HCT116 (cell line): ENCODE measurements at regions not wholly inside any gene's neighbourhood (a gene's known extent, or its start where the extent isn't known, plus 50 kb on each side); places are given as distances from the start of the nearest gene placed in this dataset.

Source experiments
- CTCF ChIP-seq, 3 experiments: fragments of 200-600 bp in 1 of 3; sonication (generic) in 1 of 3; IDR thresholded peaks in 2 of 3; conservative IDR thresholded peaks in 1 of 3; 2 replicates each; pipeline ENCODE4 v1.5.1; 2012 to 2017; ENCODE audit warnings: low read depth in 2 of 3, low read length in 2 of 3, antibody characterized with exemption in 1 of 3, borderline replicate concordance in 1 of 3, control low read depth in 1 of 3, mild to moderate bottlenecking in 1 of 3, mixed read lengths in 1 of 3, mixed run types in 1 of 3, moderate library complexity in 1 of 3; ENCODE audit not compliant: insufficient read depth in 1 of 3
- ELF1 ChIP-seq: IDR thresholded peaks from 2 replicates; pipeline ENCODE4 v1.6.1; 2012; ENCODE audit warnings: low read depth, borderline replicate concordance
- POLR2A ChIP-seq: IDR thresholded peaks from 2 replicates; pipeline ENCODE4 v1.7.0; 2011; ENCODE audit warnings: borderline replicate concordance; ENCODE audit not compliant: insufficient read depth, insufficient read length; ENCODE audit errors: extremely low read depth
- POLR2AphosphoS5 ChIP-seq: IDR thresholded peaks from 2 replicates; pipeline ENCODE4 v1.6.1; 2011; ENCODE audit warnings: mild to moderate bottlenecking, low read depth, low read length, moderate library complexity
- YY1 ChIP-seq: IDR thresholded peaks from 2 replicates; pipeline ENCODE4 v1.6.1; 2011; ENCODE audit warnings: low read length, low read depth, moderate library complexity, mild to moderate bottlenecking; ENCODE audit not compliant: insufficient replicate concordance; ENCODE audit errors: extremely low read depth
- ZBTB33 ChIP-seq: IDR thresholded peaks from 2 replicates; pipeline ENCODE4 v1.6.1; 2011; ENCODE audit warnings: mild to moderate bottlenecking, low read length, moderate library complexity; ENCODE audit not compliant: insufficient replicate concordance; ENCODE audit errors: extremely low read depth

- TF ChIP-seq YY1 (no peak), POLR2AphosphoS5 (no peak), CTCF (IDR thresholded peaks at IDR 0.05 in 2 of 3, conservative IDR thresholded peaks at IDR 0.05 in 1 of 3; ENCODE audit: borderline replicate concordance in 1 of 3, insufficient read depth in 1 of 3, low read depth in 2 of 3, low read length in 2 of 3) (no peak), POLR2A (no peak), ZBTB33 (no peak), ELF1 (no peak)
These were observed 75.5 kb upstream of the STARD3NL start for GRCh38 chr7:38102507-38102906.
